ENCODE measurements at regions not wholly inside any gene's neighbourhood (a gene's known extent, or its start where the extent isn't known, plus 50 kb on each side); places are given as distances from the start of the nearest gene placed in this dataset.

- no peak for DNase-seq
Observed at GRCh38 chr5:3542769-3543168, 52.9 kb upstream of the IRX1 start.

GRCh38 chr5:3542158-3542557 lies 53.5 kb upstream of the IRX1 start:
- DNase-seq, result no peak

DNA sequence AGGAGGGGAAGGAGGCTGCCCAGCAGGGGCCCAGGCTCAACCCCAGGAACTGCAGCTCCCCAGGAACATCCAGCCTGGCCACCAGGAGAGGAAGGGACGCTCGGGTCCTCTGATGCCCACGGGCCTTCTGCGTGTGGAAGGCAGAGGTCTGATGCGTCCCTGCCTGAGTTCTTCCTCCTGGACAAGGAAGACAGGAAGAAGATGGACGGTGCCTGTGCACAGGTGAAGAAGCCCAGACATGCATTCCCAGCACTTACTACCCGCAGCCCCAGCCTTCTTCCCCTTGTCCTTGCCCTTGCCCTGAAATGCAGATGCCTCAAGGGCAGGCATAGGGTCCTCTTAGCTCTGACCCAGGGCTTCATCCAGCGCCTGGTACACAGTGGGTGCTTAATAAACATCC lies 56.7 kb upstream of the IRX1 start:
- no peak for DNase-seq

DNA sequence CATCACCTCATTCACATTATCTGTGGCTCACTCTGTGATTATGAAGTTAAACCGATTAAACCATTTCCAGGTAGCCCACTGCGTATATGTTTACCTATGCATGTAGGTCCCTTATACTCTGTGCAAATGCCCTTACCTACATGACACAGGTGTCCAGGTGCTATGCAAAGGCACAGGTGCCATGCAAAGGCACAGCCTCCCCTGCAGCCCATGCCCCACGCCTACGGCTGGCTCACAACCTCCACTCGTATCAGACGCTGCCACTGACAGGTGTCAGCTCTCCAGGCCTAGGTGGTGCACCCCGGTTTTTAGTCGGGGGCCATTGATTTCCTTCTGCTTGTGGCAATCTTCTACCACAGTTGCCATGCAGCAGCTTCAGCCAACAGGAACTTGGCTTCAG lies 57.7 kb upstream of the IRX1 start:
- no peak for DNase-seq

DNA sequence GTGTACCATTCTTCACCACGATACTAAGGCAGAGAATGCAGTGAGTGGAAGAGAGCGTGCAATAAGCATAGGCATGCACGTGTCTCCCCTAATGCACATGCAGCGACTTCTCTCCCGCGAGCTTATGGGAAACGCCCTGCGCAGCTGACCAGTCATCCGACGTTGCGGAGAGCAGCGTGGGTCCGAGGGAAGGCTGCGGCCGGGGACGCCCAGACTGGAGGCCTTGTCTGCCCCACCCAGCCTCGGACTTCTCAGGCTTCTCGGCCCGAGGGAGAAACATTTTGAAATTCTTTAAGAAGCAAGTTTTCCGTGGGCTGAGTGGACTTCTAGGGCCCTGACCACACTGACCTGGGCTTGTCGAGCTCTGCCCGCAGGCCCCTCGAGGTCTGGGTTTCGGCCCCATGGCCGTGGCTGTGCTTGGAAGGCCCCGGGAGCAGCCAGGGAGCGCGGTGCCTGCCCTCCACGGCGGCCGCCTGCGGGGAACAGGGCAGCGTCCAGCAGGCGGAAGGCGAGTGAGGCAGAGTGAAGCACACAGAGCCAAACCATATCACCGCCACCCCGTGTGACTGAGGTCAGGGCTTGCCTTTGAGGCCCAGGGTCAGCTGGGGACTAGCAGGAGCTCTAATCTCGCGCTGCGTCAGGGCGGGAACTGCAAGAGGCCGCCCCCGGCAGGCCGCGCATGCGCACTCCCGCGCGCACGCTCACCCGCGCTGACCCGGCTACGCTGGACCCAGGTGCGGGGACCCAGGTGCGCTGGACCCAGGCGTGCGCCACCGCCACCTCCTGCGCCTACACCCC lies 60.0 kb upstream of the IRX1 start:
- no peak for DNase-seq

- no peak for DNase-seq
Observed at GRCh38 chr5:3534997-3535396, 60.6 kb upstream of the IRX1 start.

DNA sequence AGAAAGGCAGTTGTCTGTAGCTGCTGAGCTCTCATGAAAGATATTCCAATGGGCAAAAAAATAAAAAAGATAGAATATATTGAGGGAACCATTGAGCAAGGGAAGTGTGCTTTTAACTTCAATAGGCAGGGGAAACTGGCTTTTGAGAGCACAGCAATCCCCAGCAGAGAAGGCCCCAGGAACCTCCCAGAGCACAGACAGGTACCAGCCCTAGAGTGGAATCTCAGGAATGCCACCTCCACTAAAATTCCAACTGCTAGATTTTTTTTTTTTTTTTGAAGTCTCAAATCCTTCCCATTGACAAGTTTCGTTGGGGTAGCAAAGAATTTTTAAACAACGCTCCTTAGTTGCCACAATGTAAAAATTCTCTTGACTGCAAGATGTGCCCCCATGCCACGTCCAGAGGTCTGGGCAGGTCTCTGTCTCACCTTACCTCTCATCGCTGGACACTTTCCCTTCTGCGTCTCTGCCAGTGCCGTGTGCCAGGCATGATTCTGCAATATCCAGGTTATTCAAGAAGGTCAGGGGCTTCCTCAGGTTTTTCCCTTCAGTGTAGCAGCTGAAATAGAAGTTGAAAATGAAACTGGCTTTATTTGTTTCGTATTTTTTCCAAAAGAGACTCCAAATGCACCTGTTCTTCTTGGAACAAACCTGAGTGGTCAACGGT lies 64.2 kb upstream of the IRX1 start:
- DNase-seq, result no peak

DNA sequence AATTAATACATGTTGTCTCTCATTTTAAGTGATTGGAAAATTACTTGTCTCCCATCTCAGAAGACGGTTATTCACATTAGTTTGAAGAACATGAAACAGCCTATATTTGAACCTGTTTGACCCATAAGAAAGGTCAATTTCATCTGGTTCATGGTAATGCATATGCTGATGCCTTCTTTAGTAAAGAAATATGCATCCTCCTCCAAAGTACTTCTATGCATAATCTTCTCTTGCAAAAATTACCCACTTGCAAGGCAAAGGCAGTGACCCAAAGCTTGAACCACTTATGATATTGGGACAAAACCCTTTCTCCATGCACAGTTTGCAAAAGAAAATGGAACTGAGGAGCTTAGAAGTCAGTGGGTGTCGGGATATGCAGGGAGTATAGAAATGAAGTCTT lies 65.4 kb upstream of the IRX1 start:
- no peak for DNase-seq

- DNase-seq, result no peak
Observed at GRCh38 chr5:3526551-3527185, 69.0 kb upstream of the IRX1 start.

DNA sequence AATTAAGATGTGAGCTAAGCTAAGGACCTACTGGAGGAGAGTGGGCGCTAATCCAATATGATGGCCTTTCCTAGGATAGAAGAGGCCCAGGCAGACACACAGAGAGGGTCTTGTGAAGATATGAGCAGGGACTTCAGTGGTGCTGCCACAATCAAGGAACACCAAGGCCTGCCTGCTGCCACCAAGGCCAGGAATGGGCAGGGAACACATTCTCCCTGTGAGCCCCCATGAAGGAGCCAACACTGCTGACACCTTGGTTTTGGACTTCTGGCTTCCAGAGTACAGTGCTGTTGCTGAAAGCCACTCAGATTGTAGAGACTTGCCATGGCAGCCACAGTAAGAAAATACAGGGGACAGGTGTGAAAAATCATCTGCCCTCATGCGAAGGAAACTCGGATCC lies 73.1 kb upstream of the IRX1 start:
- no peak for DNase-seq

DNA sequence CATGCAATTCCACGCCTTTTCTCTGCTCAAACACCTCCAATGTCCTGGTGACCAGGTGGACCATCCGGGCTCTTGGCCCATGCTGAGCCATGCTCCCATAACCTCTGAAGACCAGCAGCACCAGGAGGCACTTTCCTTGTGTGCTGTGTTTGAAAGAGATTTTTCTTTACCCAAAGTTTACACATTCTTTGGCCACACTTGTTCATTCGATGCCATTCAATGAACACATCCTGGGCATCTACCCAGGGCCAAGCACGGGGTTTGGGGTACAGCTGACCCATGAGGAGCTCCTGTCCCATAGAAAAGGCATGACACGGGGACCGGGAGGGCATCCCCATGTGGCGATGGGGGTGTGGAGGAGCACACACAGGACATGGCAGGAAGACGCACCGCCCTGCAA lies 77.1 kb upstream of the IRX1 start:
- DNase-seq, result no peak

GRCh38 chr5:3518051-3518450 lies 77.6 kb upstream of the IRX1 start:
- no peak for DNase-seq

DNA sequence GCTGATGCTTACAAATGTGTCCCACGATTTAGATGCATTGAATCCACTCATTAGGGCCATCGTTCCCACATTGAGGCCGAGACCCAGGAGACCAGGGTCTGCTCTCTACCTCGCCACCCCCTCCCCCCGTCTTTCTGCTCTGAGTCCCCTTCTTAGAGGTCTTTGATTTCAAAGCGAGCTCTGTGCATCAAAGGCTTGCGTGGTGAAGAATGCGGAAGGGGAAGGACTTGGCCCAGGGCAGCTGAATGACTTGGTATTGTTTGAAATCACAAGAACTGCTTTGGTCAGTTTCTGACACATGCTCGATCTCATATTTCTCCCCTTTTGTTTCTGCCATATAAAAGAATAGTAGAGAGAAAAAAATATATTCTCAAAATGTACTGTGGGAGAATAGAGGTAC lies 78.3 kb upstream of the IRX1 start:
- DNase-seq, result no peak

- no peak for DNase-seq
Observed at GRCh38 chr5:3512361-3513095, 83.1 kb upstream of the IRX1 start.

DNA sequence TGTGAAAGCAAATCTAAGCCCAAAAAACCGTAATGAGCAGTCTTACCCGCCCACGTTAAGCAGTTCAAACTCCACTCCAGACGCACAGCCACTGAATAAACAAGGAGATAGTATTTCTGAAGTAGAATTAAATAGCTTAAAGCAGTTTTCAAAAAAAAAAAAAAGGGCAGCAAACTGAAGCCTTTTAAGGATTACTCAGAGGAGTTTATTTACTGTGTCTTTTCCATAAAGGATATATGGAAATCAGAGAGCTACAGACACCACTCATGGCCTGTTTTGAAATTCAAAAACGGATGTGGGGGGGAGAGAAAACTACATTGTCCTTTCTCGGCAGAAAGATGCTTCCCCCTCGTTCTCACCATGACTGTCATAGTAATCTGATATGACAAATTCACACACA lies 83.7 kb upstream of the IRX1 start:
- DNase-seq, result no peak

GRCh38 chr5:3511519-3511918 lies 84.1 kb upstream of the IRX1 start:
- DNase-seq, result no peak

DNA sequence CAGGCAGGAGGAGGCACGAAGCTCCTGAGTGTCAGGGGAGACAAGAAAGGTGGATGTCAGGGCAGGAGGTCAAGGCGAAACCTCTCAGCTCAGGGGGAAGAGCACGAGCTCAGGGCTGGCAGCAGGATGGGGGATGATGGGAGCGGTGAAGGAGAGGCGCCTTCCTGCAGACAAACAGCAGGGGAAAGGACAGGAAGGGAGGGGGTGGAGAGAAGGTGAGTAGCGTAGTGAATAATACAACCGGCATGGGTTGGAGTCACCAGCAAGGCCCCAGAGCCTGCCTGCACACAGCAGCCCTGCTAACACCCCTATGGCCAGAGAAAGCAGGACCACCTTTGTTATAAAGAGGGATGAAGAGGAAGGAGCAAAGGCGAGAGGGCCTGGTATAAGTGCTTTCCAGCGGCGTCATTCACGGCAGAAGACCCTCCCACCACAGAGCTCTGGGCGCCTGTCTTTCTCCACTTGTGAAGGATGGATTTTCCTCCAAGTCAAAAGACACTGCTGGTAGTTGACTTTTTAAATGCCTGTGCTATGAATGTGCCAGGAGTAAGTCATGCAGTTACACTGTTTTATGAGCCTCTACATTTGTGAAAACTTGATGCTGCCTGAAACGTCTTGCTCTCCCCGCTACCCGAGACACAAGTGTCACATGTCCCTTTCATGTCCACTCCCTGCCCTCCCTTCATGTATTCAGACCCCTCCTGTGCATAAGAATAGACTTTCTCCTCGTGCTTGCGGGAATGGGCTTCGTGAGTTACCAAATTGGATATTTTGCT lies 84.8 kb upstream of the IRX1 start:
- DNase-seq, result no peak

GRCh38 chr5:3509290-3509689 lies 86.3 kb upstream of the IRX1 start:
- peak; percentile 7 for DNase-seq

DNA sequence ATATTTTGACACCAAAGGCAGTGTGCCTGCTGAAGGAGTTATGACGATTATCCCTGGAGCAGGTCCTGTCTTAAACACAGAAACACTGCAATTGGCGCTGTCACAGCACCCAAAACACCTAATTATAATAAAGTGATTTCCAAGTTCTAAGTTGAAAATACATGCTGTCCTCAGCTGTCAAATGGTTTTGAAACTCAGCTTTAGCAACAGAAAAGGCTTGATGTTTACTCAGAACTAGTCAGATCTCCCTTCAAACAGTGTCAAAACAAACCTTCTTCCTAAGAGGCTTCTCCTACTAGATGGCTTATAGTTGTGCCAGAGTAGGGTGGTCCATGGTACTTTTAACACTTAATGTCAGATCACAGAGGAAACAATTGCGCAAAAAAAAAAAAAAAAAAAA lies 87.2 kb upstream of the IRX1 start:
- DNase-seq, result no peak

- no peak for DNase-seq
Observed at GRCh38 chr5:3490957-3491507, 104.6 kb upstream of the IRX1 start.

DNA sequence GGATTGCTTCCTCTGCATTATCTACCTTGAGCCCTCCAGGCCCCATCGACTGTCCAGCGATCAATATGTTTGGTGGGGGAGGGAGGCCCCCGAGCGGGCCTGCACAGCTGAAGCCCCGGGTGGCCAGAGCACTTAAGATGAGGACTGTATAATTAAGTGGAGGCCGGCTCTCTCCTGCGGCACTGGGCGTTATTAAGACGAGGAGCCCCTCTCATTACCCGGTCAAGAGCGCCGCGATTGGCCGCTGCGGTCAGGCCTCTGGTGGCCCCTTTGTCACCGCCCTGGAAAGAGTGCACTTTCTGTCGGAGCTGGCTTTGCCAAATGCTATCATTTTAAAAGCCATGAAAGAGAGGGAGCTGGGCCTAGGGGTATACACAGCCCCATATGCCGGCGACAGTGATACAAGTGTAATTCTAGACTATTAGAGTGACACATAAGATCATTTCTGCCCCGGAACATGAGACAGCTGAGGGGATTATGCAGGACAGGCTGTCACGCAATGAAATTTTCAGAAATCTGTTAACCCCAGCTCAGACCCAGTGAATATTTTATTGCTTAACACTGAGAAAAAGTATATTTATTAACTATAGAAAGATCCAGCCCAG lies 106.3 kb upstream of the IRX1 start:
- DNase-seq, result no peak

GRCh38 chr5:3484836-3485235 lies 110.8 kb upstream of the IRX1 start:
- no peak for DNase-seq
